Small intestine (tissue), 7 donors: ENCODE measurements at regions not wholly inside any gene's neighbourhood (a gene's known extent, or its start where the extent isn't known, plus 50 kb on each side); places are given as distances from the start of the nearest gene placed in this dataset.
A peak's percentile ranks its signal among the peaks of the same experiment; 100 is the strongest.

Experiments
- DNase-seq, 2 donors: peaks; one replicate each; pipeline versions ENCODE4 v3.0.0 to v3.0.0-alpha.2; 2013
- FAIRE-seq: peaks from 2 replicates; lab custom pipeline; 2012; peaks lifted over from hg19 to GRCh38; lab: Jason Lieb, UNC
- H3K27ac ChIP-seq, 3 donors: one replicate each; pipeline ENCODE4 v1.5.1; 2013; ENCODE audit warnings: low read length in 2 of 3, mild to moderate bottlenecking in 2 of 3, control low read depth in 1 of 3, inconsistent platforms in 1 of 3, low read depth in 1 of 3, moderate library complexity in 1 of 3
- H3K27me3 ChIP-seq, 3 donors: one replicate each; pipeline ENCODE4 v1.6.1; 2013; ENCODE audit warnings: low read length in 3 of 3, inconsistent platforms in 1 of 3; ENCODE audit not compliant: control insufficient read depth in 3 of 3, insufficient read depth in 3 of 3
- H3K36me3 ChIP-seq, 3 donors: one replicate each; pipeline ENCODE4 v1.6.1; 2013; ENCODE audit warnings: low read length in 3 of 3, inconsistent platforms in 1 of 3, low read depth in 1 of 3, mild to moderate bottlenecking in 1 of 3, moderate library complexity in 1 of 3; ENCODE audit not compliant: control insufficient read depth in 3 of 3, insufficient read depth in 2 of 3
- H3K4me1 ChIP-seq, 3 donors: one replicate each; pipeline ENCODE4 v1.6.1; 2013; ENCODE audit warnings: low read length in 2 of 3, inconsistent platforms in 1 of 3, low read depth in 1 of 3, mild to moderate bottlenecking in 1 of 3, moderate library complexity in 1 of 3; ENCODE audit not compliant: control insufficient read depth in 3 of 3, insufficient read depth in 2 of 3
- H3K4me3 ChIP-seq, 3 donors: one replicate each; pipeline ENCODE4 v1.5.1; 2013; ENCODE audit warnings: low read length in 3 of 3, control low read depth in 1 of 3, inconsistent platforms in 1 of 3, low read depth in 1 of 3, mild to moderate bottlenecking in 1 of 3, moderate library complexity in 1 of 3
- H3K9me3 ChIP-seq, 2 donors: one replicate each; pipeline ENCODE4 v1.6.1; 2013; ENCODE audit warnings: low read depth in 1 of 2, low read length in 1 of 2; ENCODE audit not compliant: control insufficient read depth in 2 of 2, insufficient read depth in 1 of 2
- WGBS, 3 donors: extraction: QIAGEN DNeasy Blood & Tissue Kit; methylation state at CpG; one replicate each; pipeline ENCODE4 v1.1.7; 2013; 5-methylcytosine and 5-hydroxymethylcytosine counted together
- donor health status: healthy with polysubstance abuse.
- donor health status: control.
- donor health status: control.
- donor health status: Bipolar disorder and iron deficiency.
- donor health status: healthy.

DNA sequence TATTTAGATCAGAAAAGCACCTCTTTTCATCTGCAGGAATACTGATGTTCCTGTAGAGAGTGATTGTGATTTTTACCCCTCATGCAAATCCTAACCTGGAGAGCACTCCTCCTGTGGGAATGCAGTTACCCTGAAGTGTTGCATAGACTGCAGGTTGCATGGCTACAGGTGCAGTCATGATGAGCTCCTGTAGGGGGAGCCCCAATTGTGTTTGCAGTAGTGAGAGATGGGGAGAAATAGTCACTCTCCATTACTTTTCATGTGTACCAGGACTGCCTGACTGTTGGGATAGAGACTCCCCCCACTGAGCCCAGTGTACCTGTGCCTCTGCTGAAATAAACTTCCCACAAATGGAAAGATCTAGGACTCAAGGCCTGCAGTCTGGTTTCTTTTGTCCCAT, 1086.5 kb downstream of the SLC6A15 start:
- Histone ChIP-seq H3K4me3 (no peak overlapping the region), H3K9me3 (no peaks in the 10 kb centered on the region), H3K27me3 (no peaks in the 10 kb centered on the region), H3K27ac (no peak overlapping the region), H3K4me1 (no peaks in the 10 kb centered on the region), H3K36me3 (no peaks in the 10 kb centered on the region)
- peak in 1 of 2 donors; percentile 3 for DNase-seq
- FAIRE-seq = no peak

DNA sequence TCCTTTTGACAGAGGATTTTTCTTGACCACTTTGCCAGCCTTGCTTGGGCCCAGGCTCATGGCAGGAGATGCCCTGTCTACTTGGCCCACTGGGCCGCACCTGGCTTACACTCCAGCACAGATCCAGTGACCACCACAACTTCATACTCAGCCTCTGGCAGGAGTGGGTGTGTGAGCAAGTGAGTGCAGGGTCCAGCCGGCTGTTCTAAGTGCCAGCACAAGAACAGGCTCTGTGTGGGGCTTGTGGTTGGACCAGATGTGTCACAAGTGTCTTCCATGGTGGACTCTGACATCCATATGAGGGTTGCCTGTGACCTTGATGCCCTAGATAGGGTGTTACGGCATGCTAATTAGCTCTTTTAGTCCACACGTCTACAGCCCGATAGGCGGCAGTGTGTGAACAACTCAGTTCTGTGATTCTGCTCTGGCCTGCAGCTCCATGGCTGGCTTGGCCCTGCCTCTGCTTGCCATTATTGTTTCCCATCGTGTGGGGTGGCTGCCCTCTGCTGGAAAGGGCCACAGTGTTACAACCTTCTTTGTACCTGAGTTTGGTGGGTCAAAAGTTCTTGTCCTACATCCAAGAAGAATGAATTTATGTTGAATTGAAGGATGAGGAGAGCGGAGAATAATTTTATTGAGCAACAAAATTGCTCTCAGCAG, 1089.1 kb downstream of the SLC6A15 start:
- 42 to 65% (median 59%) methylated on average over 8 of the region's 8 CpGs for WGBS, 3 donors
- H3K4me3 ChIP-seq = no peak overlapping the region
- no peaks in the 10 kb centered on the region for H3K27me3 ChIP-seq
- no peaks in the 10 kb centered on the region for H3K4me1 ChIP-seq
- no peaks in the 10 kb centered on the region for H3K9me3 ChIP-seq
- no peak overlapping the region for H3K27ac ChIP-seq
- peak; percentile 7 to 15 for DNase-seq
- H3K36me3 ChIP-seq = no peaks in the 10 kb centered on the region
- FAIRE-seq = no peak

GRCh38 chr12:83821967-83822366, 1090.6 kb downstream of the SLC6A15 start:
- H3K4me3 ChIP-seq = no peak overlapping the region
- FAIRE-seq = no peak
- H3K36me3 ChIP-seq = no peaks in the 10 kb centered on the region
- 29 to 63% (median 37%) methylated on average over 1 of the region's 1 CpG for WGBS, 3 donors
- no peaks in the 10 kb centered on the region for H3K9me3 ChIP-seq
- no peak for DNase-seq
- no peaks in the 10 kb centered on the region for H3K4me1 ChIP-seq
- no peak overlapping the region for H3K27ac ChIP-seq
- no peaks in the 10 kb centered on the region for H3K27me3 ChIP-seq

GRCh38 chr12:83818881-83819280, 1093.7 kb downstream of the SLC6A15 start:
- Histone ChIP-seq H3K36me3 (no peaks in the 10 kb centered on the region), H3K27me3 (no peaks in the 10 kb centered on the region), H3K4me1 (no peaks in the 10 kb centered on the region), H3K27ac (no peak overlapping the region), H3K9me3 (no peaks in the 10 kb centered on the region), H3K4me3 (no peak overlapping the region)
- WGBS, 3 donors = 10 to 51% (median 38%) methylated on average over 1 of the region's 1 CpG
- FAIRE-seq = no peak
- no peak for DNase-seq

DNA sequence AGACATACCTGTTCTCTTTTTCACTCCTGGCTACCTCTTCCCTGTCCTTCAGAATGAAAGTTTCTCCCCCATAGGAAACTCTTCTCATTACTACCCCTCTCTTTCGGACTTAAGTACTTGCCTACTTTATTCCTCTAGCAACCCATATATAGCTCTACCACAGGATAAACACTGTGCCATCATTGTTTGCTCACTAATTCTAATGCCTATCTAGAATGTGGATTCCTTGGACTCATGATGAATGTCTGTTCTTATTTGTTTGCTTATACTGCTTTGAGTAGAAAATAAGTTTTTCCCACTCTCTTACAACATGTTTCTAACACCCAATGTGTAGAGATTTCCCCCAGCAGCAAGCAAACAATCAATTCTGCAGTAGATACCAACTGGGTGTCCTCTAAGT, 1094.9 kb downstream of the SLC6A15 start:
- FAIRE-seq (no peak), DNase-seq (no peak)
- H3K27me3 ChIP-seq = no peaks in the 10 kb centered on the region
- 78 to 84% (median 80%) methylated on average over 1 of the region's 1 CpG for WGBS, 3 donors
- no peak overlapping the region for H3K4me3 ChIP-seq
- no peak overlapping the region for H3K27ac ChIP-seq
- H3K9me3 ChIP-seq = no peaks in the 10 kb centered on the region
- no peaks in the 10 kb centered on the region for H3K36me3 ChIP-seq
- no peaks in the 10 kb centered on the region for H3K4me1 ChIP-seq

DNA sequence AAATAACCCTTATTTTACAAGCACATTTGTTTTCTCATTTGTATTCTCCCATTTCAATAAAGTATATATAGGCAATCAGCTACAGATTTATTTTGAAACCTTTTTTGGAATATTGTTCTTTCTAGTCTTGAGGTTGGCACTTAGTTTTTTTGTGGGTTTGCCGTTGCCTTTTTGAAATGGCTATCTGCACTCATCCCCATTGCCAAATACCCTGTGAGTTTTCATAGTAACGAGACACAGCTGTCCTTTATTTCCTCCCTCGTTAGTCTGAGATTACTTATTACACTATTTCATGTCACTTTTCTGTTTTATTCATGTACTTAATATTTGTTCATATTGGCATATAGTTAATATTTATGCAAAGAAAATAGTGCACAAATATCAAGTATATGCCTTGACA, 1104.0 kb downstream of the SLC6A15 start:
- no peak for FAIRE-seq
- 76 to 85% (median 82%) methylated on average over 3 of the region's 3 CpGs for WGBS, 3 donors

DNA sequence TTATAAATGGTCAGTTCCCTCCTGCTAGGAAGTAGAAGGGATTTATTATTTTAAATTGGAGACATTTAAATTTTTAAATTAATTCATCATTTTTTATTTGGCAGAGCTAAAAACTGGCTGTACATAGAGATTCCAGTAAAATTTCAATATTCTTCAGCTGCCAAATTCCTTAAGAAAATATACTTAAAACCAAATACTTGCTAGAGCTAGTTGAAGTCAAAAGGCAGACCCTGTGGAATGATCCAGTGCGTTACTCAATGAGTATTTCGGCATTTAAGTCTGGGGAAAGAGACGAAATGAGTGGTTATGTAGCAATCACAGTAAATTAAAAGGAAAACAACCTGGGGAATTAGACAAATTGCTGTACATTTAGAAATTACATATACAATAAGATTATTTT, 1104.7 kb downstream of the SLC6A15 start:
- Histone ChIP-seq H3K36me3 (no peaks in the 10 kb centered on the region), H3K9me3 (no peaks in the 10 kb centered on the region), H3K4me1 (no peaks in the 10 kb centered on the region), H3K4me3 (no peak overlapping the region), H3K27me3 (no peaks in the 10 kb centered on the region), H3K27ac (no peak overlapping the region)
- DNase-seq (no peak), FAIRE-seq (no peak)
- WGBS, 3 donors = 71 to 89% (median 84%) methylated on average over 3 of the region's 3 CpGs

More for the DNA sequence above, 1104.0 kb downstream of the SLC6A15 start:
- no peaks in the 10 kb centered on the region for H3K36me3 ChIP-seq
- H3K27ac ChIP-seq = no peak overlapping the region
- DNase-seq = no peak
- no peak overlapping the region for H3K4me3 ChIP-seq
- H3K27me3 ChIP-seq = no peaks in the 10 kb centered on the region
- H3K9me3 ChIP-seq = no peaks in the 10 kb centered on the region
- H3K4me1 ChIP-seq = no peaks in the 10 kb centered on the region

GRCh38 chr12:83805873-83806272, 1106.7 kb downstream of the SLC6A15 start:
- Histone ChIP-seq H3K36me3 (no peaks in the 10 kb centered on the region), H3K27ac (no peak overlapping the region), H3K9me3 (no peaks in the 10 kb centered on the region), H3K27me3 (no peaks in the 10 kb centered on the region), H3K4me1 (no peaks in the 10 kb centered on the region), H3K4me3 (no peak overlapping the region)
- FAIRE-seq (no peak), DNase-seq (no peak)
- 17 to 47% (median 28%) methylated on average over 4 of the region's 4 CpGs for WGBS, 3 donors

DNA sequence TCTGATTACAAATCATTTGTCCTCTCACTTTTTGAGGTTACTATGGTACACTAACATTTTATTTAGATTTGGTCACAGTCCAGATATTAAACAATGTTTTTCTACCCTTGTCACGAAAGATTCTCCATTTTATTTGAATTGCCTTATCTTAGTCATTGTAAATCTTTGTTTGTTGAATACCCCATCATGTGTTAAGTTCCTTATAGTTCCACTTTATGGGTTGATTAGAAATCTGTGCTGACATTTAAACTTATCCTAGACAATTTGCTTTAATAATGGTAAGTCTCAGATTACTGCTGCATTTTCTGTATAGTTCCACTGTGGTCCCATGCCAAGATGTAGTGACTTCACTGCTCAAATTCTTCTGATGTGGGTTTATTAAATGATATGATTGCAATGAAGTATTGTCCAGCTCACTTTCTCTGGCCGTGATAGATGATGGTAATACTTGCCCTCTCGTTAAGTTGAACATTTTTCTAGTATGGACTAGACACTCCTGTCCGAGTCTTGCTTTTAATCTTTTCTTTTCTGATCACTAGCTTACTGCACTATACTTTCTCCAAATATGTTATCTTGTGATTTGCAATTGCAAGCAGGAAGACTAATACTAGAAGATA, 1107.3 kb downstream of the SLC6A15 start:
- Histone ChIP-seq H3K27me3 (no peaks in the 10 kb centered on the region), H3K9me3 (no peaks in the 10 kb centered on the region), H3K4me3 (no peak overlapping the region), H3K36me3 (no peaks in the 10 kb centered on the region), H3K27ac (no peak overlapping the region), H3K4me1 (no peaks in the 10 kb centered on the region)
- 45 to 70% (median 47%) methylated on average over 4 of the region's 4 CpGs for WGBS, 3 donors
- FAIRE-seq (no peak), DNase-seq (no peak)
